LHCN-M2 (cell line): ENCODE measurements at regions not wholly inside any gene's neighbourhood (a gene's known extent, or its start where the extent isn't known, plus 50 kb on each side); places are given as distances from the start of the nearest gene placed in this dataset.
"Not testable (repeated sequence)": the region's sequence is repeated elsewhere in the genome, so short reads cannot be mapped to it uniquely, and the experiment has no call there.

Experiments used
- DNase-seq: peaks from one replicate; pipeline ENCODE4 v3.0.0-alpha.2; 2012; ENCODE audit warnings: low read depth

- no peak for DNase-seq
Measured at GRCh38 chr18:71105994-71106546, 817.2 kb downstream of the SOCS6 start.

DNA sequence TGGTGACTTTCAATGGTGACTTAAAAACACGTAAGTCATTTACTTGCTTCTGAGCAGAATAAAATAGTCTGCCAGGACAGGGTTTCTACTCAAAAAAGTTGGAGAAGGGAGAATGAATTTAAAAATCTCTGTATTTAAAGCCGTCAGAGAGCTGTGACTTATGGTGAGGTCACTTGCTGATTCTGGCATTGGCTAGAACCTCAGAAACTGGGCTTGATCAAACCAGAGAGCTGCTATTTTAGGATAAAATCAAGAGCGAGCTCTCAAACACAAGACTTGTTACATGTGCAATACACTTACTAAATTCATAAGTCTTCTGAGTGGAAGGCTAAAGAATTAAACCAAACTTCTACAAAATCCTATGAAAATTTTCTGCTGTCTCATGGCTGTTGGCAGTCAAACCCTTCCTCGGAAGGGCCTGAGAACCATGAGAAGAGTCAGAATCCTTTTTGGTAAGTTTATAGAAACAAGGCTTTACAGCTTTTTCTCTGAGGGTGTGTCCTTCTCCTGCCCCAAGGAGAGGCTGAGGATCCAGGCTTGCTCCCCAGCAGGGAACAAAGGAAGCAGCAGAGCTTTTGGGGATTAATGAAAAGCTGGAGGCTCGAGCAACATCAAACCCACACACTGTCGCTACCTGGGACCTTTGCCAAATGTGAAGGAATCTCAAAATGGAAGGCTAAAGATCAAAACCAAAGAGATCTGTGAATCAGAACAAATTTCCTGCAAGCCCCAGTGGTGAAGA, 816.4 kb downstream of the SOCS6 start:
- DNase-seq, result no peak

GRCh38 chr18:71079606-71080005, 790.8 kb downstream of the SOCS6 start:
- no peak for DNase-seq

DNA sequence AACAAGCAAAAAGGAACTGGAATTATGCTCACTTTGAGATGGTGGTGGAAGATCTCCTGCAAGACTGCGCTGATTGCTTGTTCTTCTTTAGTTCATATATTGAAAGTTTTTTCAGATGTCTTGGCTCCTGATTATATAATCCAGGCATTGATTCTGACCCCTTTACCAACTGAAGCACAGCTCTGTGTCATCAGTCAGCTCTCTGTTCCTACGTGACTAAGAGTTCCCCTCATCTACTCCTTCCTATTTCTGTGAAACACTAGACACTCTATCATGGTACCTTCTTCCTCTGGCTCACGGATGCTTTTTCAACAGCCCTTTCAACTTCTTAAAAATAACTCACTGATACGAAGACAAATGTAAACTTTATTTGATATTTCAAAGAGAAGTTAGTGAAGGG, 788.6 kb downstream of the SOCS6 start:
- no peak for DNase-seq

DNA sequence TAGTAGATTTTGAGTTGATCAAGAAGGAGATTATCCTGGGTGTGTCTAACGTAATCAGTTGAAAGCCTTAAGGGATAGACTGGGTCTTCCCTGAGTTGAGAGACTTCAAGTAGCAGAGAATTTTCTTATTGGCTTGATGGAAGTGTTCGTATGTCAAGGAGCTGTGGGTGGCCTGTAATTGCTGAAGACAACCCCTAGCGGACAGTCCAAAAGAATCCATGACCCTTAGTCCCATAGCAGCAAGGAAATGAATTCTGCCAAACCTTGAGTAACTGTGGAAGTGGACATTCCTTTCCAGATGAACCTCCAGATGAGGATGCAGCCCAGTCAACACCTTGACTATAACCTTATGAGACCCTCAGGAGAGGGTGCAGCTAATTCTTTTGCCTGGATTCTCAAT, 786.3 kb downstream of the SOCS6 start:
- no peak for DNase-seq

DNA sequence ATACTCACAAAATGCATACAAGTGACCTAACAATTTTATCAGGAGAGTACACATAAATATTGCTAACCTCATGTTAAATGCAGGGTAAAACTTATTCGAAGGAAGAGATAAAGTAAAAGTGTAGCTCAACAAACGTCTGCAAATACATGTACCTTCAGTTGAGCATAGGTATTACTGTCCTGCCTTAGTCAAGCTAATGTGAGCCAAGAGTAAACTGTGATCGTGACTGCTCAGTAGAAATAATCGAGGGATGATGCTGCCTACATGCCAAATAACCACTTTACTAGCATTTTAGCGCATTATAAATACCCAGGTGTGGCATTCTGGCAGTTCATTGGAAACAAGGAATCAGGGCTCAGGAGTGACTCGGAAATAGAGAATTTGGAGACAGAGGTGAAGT, 779.5 kb downstream of the SOCS6 start:
- DNase-seq, result no peak

DNA sequence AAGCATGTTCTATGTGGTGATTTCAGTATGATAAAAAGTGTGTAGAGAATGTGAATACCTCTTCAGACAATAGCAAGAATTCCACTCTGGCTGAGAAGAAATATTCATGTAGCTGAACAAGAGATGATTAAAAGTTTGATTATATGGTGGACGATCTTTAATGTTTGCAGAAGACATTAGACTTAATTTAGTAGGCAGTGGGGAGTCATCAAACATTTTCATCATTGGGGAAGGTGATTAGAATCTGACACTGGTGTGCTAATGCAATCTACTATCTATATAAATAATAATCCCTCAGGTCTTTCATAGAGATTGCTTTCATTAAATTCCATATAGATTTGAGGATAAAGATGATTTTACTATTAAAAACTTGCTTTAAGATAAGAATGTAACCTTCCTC, 761.0 kb downstream of the SOCS6 start:
- no peak for DNase-seq

DNA sequence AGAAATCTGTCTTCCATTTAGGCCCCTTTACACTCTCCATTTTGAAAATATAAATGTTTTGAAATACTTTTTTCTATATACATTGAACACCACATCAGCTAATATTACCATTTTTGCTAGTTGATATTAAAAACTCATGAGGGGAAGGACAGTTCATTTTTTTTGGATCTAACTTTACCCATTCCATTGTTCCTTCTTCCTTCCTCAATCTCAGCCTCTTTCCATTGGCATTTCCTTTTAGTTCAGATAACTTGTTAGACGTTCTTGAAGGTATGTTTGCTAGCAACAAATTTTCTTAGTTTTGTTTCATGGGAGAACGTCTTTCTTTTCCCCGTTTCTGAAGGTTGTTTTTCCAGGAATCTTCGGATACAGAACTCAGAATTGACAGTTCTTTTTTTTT, 759.0 kb downstream of the SOCS6 start:
- DNase-seq, result no peak

DNA sequence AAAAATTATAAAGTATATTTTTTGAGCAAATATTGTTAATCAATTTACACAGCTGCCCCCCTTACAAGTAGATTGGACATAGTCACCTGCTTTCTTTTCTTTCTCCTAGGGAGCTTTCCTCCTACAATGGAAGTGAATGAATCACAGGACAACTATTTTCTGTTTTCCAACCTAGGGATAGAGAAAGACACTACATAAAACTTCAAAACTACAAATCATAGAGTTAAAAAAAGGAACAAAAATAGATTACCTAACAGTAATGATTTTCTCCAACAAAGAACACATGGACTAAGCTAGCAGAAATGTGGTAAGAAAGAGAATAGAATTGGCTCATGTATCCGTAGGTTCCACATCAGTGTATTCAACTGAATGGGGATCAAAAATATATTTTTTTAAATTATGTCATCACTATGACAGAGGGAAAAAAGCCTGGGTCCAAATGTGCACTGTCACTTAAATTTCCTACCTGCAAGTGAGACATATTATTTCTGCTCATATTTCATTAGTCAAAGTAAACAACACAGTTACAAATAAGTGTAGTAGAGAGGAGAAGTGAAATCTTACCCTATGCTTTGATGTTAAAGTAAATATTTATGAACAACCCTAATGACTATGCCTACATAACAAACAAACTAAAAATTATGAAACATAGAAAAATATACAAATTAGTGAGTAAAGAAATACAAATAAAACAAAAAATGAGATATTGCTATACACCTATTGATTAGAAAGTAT, 756.7 kb downstream of the SOCS6 start:
- no peak for DNase-seq

DNA sequence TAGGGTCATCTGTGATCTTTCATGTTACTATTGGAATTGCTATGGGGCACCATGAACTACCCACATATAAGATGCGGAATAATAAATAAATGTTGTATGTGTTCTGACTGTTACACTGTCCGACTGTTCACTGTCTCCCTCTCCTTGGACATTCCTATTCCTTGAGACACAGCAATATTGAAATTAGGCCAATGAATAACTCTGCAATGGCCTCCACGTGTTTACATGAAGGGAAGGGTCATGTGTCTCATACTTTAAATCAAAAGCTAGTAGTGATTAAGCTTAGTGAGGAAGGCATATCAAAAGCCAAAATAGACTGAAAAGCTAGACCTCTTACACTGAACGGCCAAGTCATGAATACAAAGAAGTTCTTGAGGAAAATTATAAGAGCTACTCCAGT, 751.3 kb downstream of the SOCS6 start:
- DNase-seq, result no peak

DNA sequence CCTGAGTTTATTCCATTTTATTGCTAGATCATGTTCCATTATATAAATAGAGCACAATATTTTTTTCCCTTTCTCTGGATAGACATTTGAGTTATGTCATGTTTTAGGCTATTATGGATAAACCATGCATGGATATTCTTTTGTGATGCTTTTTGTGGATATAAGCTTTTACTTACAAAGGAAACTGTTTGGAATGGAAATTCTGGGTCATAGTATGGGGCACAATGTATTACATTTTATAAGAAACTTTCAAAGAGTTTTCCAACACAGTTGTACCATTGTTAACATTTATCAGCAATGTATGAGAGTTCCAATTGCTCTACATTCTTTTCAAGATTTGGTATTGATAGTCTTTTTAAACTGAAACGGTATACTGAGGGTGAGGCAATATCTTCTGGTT, 749.4 kb downstream of the SOCS6 start:
- DNase-seq, result no peak

- DNase-seq, result no peak
Measured at GRCh38 chr18:71036783-71037182, 747.9 kb downstream of the SOCS6 start.

- not testable (repeated sequence) for DNase-seq
Measured at GRCh38 chr18:71031296-71032191, 742.7 kb downstream of the SOCS6 start.

GRCh38 chr18:71030085-71030484, 741.2 kb downstream of the SOCS6 start:
- not testable (repeated sequence) for DNase-seq

DNA sequence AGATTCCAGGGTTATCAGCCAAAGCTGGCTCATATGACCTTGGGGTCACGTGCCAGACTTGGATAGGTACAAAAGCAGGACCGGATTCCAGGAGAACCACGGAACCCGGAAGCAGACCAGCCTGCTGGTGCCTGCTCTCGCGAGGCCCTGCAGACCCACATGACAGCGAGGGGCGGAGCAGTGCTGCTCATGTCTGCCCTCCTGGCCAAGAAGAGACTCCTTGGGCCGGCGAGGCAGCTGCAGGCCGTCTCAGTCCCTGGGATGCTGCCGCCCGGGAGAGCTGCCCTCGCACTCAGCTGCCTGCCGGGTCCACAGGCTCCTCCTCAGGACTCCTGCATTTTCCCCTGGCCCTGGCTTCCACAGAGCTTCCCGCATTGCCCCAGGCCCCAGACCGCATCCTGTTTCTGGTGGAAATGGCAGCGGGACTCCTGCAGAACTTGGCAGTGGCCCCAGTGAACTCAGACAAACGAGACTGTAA, 739.5 kb downstream of the SOCS6 start:
- no peak for DNase-seq

DNA sequence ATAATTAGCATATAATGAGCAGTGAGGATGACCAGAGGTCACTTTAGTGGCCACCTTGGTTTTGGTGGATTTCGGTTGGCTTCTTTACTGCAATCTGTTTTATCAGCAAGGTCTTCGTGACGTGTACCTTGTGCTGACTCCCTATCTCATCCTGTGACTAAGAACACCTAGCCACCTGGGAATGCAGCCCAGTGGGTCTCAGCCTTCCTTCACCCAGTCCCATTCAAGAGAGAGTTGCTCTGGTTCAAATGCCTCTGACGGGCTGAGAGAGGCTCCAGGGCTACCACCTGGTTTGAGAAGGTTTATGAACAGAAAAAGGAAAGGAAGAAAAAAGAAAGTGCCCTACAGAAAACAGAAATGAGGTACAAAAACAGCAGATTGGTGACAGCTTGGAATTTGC, 738.7 kb downstream of the SOCS6 start:
- no peak for DNase-seq

- no peak for DNase-seq
Measured at GRCh38 chr18:71025505-71026225, 736.8 kb downstream of the SOCS6 start.

DNA sequence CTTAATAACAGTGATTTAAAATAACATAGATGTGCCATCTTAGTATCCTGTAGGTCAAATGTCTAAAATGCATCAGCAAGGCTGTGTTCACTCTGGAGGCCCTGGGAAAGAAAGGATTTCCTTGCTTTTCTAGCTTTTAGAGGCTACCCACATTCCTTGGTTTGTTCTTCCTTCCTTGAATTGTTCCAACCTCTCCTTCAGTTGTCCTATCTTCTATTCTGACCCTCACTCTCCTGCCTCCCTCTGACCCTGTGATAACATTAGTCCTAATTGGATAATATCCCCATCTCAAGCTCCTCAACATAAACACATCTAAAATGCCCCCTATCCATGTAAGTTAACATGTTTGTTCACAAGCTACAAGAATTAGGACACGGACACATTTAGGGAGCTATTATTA, 733.5 kb downstream of the SOCS6 start:
- no peak for DNase-seq

DNA sequence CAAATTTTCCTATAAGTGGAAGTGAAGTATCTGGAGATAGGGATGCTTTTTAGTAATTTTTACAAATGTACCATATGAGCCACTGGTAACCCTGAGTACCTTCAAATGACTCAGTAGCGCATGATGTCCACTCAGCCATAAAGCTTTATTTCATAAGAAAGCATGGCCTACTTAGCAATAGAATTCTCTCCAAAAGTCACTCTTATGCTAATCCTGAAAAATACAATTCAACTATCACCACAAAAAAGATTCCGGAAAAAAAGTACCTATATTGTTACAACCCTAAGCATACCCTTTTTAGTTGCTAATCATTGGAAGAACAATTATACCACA, 732.2 kb downstream of the SOCS6 start:
- no peak for DNase-seq

DNA sequence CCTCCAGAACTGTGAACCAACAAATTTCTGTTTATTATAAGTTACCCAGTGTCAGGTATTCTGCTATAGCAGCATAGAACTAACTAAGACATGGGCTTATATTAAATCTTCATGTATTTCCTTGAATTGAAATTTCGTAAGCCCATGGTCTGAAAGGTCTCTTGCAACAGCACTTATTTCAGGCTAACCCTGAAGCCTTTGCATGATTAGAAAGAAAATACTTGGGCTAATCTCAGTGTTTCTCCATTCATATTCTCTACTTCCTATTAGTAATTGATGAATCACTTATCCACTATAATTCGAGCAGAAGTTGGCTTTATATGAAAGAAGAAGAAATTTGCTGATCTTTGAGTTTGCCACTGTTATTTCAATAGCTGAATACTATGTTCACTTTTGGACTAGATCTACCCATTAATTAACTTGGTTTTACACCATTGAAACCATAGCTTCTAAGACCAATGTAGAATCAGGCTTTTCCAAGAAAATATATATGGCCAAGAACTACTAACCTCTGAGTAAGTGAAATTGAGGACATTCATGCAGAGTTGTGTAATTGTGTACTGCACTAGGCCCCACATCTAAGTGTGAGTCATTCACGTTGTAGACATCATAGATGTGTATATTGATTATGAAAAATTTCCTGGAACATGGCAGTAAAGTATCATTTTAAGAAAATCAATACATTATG, 731.6 kb downstream of the SOCS6 start:
- DNase-seq, result no peak

GRCh38 chr18:71018816-71019215, 730.0 kb downstream of the SOCS6 start:
- no peak for DNase-seq
